ENCODE measurements at regions not wholly inside any gene's neighbourhood (a gene's known extent, or its start where the extent isn't known, plus 50 kb on each side); places are given as distances from the start of the nearest gene placed in this dataset.

DNA sequence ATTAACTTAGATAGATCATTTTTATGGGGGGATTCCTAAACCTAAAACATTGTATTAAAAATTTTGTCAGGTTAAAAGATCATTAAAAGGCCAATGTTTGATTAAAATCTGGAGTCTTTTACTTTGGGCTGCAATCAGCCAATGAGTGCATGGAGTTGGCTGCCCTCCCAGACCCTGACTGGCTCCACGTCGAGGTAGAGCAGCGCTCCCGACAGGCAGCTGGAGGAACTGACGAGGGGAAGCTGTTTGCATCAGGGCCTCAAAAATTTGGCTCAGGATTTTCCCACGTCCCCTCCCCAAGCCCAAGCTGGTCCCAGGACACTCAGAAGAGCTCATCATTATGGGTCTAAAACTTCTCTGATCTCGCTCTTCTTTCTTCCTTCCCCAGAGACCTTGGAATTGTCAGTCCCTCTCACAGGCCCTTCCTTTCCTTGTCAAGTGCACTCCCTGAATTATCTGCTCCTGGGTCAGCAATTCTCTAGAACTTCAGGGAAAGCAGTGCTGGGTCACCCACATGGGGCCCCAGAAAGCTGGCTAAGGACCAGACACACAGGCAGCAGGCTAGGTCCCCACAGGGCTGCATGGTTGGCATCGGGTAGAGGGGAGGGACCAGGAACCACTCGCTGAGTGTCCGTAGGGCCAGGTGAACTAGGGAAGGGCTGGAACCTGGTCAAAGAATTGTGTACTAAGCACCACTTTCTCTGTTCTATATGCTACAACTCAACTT is 119.6 kb upstream of the IGLL5 start:
- Histone ChIP-seq H3K27ac (ENCODE audit: low read depth in 1 of 2, low read length in 2 of 2) (no peak overlapping the region), H3K27me3 (ENCODE audit: control insufficient read depth in 1 of 2, insufficient read depth in 2 of 2, low read length in 2 of 2) (no peaks in the 10 kb centered on the region), H3K36me3 (ENCODE audit: insufficient read depth, low read length) (no peaks in the 10 kb centered on the region), H3K4me1 (ENCODE audit: insufficient read depth, low read length) (peaks cover 22% of the 10 kb centered on the region), H3K4me3 (ENCODE audit: low read length) (no peak overlapping the region), H3K9me3 (ENCODE audit: control insufficient read depth in 1 of 2, insufficient read depth in 1 of 2, low read length in 2 of 2) (no peaks in the 10 kb centered on the region)
- Mint-ChIP-seq H3K36me3 (ENCODE audit: low read depth) (no peaks in the 10 kb centered on the region), H3K27ac (no peak overlapping the region), H3K9me3 (no peaks in the 10 kb centered on the region), H3K27me3 (peaks cover 12% of the 10 kb centered on the region), H3K4me3 (no peak overlapping the region), H3K4me1 (ENCODE audit: low read depth) (no peaks in the 10 kb centered on the region)
- intact Hi-C loops (cut with DNase I, micrococcal nuclease): no loop called here
- no peak for DNase-seq
- ATAC-seq (ENCODE audit: poor library complexity): no peak
- ChIA-PET POLR2A (interaction anchor here (1.8 kb wide), 1 partner anchor 15 kb away, joined by 7 read pairs; no protein-coding TSS in a partner anchor), CTCF (no interaction called here)
- TF ChIP-seq CTCF (IDR thresholded peaks at IDR 0.05): no peak

DNA sequence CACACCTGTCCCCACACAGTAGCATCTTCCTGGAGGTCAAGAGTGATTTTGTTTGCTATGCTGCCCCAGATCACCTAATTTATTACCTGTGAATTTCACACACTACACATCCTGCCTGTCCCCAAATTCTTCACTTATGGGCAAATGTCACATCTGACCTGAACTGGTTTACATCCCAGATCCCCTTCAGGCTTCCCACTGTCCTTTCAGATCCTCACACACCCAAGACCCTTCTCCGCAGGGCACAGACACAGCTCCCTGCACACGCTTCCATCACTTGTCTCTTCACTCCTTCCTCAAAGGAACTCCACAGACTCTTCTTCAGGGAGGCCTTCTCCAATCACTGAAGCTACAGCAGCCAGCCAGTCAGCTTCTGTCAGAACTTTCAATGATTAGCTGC is 118.7 kb upstream of the IGLL5 start:
- no peak for DNase-seq
- POLR2A ChIA-PET: interaction anchor here (1.4 to 1.8 kb wide), 3 partner anchors 19 to 115 kb away, joined by 3 to 7 read pairs (median 5); no protein-coding TSS in a partner anchor

More for the DNA sequence above, 118.7 kb upstream of the IGLL5 start:
- Mint-ChIP-seq H3K36me3 (ENCODE audit: low read depth) (no peaks in the 10 kb centered on the region), H3K4me3 (no peak overlapping the region), H3K27me3 (peaks cover 12% of the 10 kb centered on the region), H3K27ac (no peak overlapping the region), H3K9me3 (no peaks in the 10 kb centered on the region), H3K4me1 (ENCODE audit: low read depth) (no peaks in the 10 kb centered on the region)
- CTCF ChIA-PET: interaction anchor here (2.1 kb wide), 1 partner anchor 33 kb away, joined by 8 read pairs; no protein-coding TSS in a partner anchor
- Histone ChIP-seq H3K36me3 (ENCODE audit: insufficient read depth, low read length) (no peaks in the 10 kb centered on the region), H3K27me3 (ENCODE audit: control insufficient read depth in 1 of 2, insufficient read depth in 2 of 2, low read length in 2 of 2) (no peaks in the 10 kb centered on the region), H3K4me3 (ENCODE audit: low read length) (no peak overlapping the region), H3K9me3 (ENCODE audit: control insufficient read depth in 1 of 2, insufficient read depth in 1 of 2, low read length in 2 of 2) (no peaks in the 10 kb centered on the region), H3K4me1 (ENCODE audit: insufficient read depth, low read length) (peaks cover 20% of the 10 kb centered on the region), H3K27ac (ENCODE audit: low read depth in 1 of 2, low read length in 2 of 2) (no peak overlapping the region)
- no peak for ATAC-seq (ENCODE audit: poor library complexity)
- TF ChIP-seq CTCF (IDR thresholded peaks at IDR 0.05): no peak
- intact Hi-C loops (cut with DNase I, micrococcal nuclease): no loop called here
